SK-N-MC (cell line): ENCODE measurements at regions not wholly inside any gene's neighbourhood (a gene's known extent, or its start where the extent isn't known, plus 50 kb on each side); places are given as distances from the start of the nearest gene placed in this dataset.

ENCODE experiments used
- DNase-seq: peaks from one replicate; pipeline ENCODE4 v3.0.0-alpha.2; 2011; ENCODE audit warnings: low read depth, low spot score
- H3K27ac ChIP-seq: fragments of 200-600 bp; sonication (generic); 2 replicates; pipeline ENCODE4 v1.5.1; 2016; ENCODE audit warnings: mixed run types
- H3K36me3 ChIP-seq: fragments of 200-600 bp; sonication (generic); 2 replicates; pipeline ENCODE4 v1.6.1; 2017; ENCODE audit warnings: antibody characterized with exemption, low read length, mixed read lengths; ENCODE audit not compliant: insufficient read depth
- H3K4me3 ChIP-seq: fragments of 200-600 bp; sonication (generic); 2 replicates; pipeline ENCODE4 v1.5.1; 2016
- H3K9ac ChIP-seq: fragments of 200-600 bp; sonication (generic); 2 replicates; pipeline ENCODE4 v1.8.0; 2017; ENCODE audit warnings: mixed run types, mixed read lengths; ENCODE audit not compliant: insufficient read length
- H3K9me3 ChIP-seq: fragments of 200-600 bp; sonication (generic); 2 replicates; pipeline ENCODE4 v1.6.1; 2017; ENCODE audit warnings: low read depth, mild to moderate bottlenecking, antibody characterized with exemption, low read length, moderate library complexity, mixed read lengths
- EZH2 ChIP-seq: fragments of 200-600 bp; sonication (generic); IDR thresholded peaks from one replicate; pipeline ENCODE4 v1.6.1; 2017; ENCODE audit warnings: antibody characterized with exemption
- FOXP2 ChIP-seq: optimal IDR thresholded peaks from 2 replicates; pipeline ENCODE3; 2011; ENCODE audit warnings: mild to moderate bottlenecking, moderate library complexity; ENCODE audit not compliant: insufficient read depth; ENCODE audit errors: extremely low read length, control extremely low read depth
- POLR2AphosphoS5 ChIP-seq: IDR thresholded peaks from 2 replicates; pipeline ENCODE4 v1.6.1; 2012; ENCODE audit warnings: mild to moderate bottlenecking, low read depth, low read length, borderline replicate concordance

DNA sequence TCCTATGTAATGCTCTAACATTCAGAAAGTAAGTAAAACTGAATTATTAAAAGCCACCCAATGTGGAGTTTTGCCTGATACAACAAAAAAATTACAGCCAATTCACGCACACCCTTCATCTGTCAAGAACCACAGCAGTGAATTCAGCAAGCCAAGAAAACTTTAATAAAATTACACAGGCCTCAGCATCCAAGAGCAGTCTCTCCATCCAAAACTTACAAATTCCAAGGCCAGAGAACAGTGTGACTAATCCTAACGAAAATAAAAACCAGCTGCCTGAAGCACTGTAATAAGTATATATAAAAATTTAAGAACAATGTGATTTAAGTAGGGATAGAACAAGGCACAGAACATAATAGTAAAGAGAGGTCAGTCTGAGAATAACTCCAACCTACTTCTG, 54.2 kb downstream of the SIX6 start:
- TF ChIP-seq FOXP2 (no peak), POLR2AphosphoS5 (no peak), EZH2 (no peak)
- Histone ChIP-seq H3K27ac (no peak overlapping the region; the same call in 1 of the 2 replicates), H3K36me3 (no peaks in the 10 kb centered on the region), H3K9ac (no peak overlapping the region), H3K4me3 (no peak overlapping the region), H3K9me3 (no peaks in the 10 kb centered on the region)
- no peak for DNase-seq

DNA sequence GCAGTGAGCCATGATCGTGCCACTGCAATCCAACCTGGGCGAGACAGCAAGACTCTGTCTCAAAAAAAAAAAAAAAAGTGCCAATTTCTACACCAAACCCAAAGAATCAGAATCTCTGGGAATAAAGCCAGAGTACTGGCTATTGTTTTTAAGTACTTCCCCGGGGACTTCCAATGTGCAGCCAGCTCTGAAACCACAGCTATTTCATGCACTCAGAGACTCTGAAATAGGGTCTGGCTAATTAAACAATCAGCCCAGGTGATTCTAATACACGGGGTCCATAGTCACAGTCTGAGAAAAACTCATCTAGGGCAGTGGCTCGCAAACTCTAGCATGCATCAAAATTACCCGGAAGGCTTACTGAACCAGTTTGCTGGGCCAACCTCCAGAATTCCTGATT, 56.3 kb downstream of the SIX6 start:
- Histone ChIP-seq H3K36me3 (no peaks in the 10 kb centered on the region), H3K27ac (no peak overlapping the region), H3K4me3 (no peak overlapping the region), H3K9me3 (no peaks in the 10 kb centered on the region), H3K9ac (no peak overlapping the region)
- no peak for TF ChIP-seq FOXP2
- no peak for TF ChIP-seq POLR2AphosphoS5
- no peak for TF ChIP-seq EZH2
- no peak for DNase-seq

DNA sequence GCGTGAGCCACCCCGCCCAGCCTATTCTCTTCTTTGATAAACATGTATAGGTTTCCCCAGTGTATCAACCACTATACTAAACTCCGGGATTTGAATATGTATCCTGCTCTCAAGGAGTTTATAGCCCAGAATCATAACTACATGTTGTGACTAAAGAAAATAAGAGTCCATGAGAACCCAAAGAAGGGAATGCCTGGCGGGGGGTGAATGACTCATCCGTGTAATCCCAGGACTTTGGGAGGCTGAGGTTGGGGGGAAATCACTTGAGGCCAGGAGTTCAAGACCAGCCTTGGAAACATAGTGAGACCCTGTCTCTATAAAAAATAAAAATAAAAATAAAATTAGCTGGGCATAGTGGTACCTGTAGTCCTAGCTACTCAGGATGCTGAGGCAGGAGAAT, 57.2 kb downstream of the SIX6 start:
- TF ChIP-seq POLR2AphosphoS5, result no peak
- TF ChIP-seq FOXP2, result no peak
- TF ChIP-seq EZH2, result no peak
- Histone ChIP-seq H3K27ac (no peak overlapping the region), H3K9ac (no peak overlapping the region), H3K36me3 (no peaks in the 10 kb centered on the region), H3K9me3 (no peaks in the 10 kb centered on the region), H3K4me3 (no peak overlapping the region)
- DNase-seq, result no peak

DNA sequence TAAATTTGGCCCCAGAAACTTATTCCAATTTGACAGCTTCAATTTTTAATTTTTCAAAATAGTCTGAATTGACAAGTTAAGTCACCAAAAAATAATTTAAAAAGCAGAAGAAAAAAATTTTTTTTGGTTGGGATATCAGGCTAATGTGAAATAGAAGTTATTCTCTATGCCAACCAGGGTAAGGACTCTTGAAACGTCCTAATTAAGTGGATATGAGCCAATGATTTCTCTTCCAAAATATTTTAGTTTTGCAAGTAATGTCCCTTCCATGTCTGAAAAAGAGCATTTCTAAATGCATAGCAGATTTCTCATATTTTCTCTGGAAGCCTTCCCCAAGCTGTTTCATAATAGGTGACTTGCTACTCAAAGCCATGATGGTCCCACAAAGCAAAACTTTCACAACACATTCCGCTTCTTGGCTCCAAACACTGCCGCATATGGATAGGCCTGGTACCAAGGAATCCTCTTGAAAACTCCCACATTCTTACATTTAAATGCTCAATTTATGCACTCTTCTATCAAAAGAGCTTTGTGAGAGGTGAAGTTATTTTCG, 65.1 kb downstream of the SIX6 start:
- Histone ChIP-seq H3K4me3 (no peak overlapping the region), H3K27ac (no peak overlapping the region)
- TF ChIP-seq EZH2 (no peak), FOXP2 (no peak), POLR2AphosphoS5 (no peak)

DNA sequence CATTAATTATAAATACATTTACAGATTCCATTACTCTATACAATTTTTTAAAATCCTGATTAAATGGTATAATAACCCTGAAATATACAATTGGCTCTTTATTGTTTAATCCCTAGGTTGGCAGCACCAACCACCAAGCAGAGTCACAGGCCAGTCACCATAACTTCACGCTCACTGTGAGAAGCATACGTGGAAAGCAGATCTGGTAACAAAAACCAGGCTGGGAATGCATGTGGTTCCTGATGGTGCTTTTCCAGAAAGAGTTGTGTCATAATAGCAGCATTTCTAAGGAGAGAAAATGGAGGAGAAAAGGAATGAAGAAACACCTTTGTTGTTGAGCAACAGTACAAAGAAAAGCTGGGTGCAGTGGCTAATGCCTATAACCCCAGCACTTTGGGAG, 66.1 kb downstream of the SIX6 start:
- no peak overlapping the region for H3K27ac ChIP-seq

More for the DNA sequence above, 65.1 kb downstream of the SIX6 start:
- no peaks in the 10 kb centered on the region for H3K36me3 ChIP-seq
- H3K9ac ChIP-seq, result no peak overlapping the region
- DNase-seq, result no peak
- H3K9me3 ChIP-seq, result no peaks in the 10 kb centered on the region

DNA sequence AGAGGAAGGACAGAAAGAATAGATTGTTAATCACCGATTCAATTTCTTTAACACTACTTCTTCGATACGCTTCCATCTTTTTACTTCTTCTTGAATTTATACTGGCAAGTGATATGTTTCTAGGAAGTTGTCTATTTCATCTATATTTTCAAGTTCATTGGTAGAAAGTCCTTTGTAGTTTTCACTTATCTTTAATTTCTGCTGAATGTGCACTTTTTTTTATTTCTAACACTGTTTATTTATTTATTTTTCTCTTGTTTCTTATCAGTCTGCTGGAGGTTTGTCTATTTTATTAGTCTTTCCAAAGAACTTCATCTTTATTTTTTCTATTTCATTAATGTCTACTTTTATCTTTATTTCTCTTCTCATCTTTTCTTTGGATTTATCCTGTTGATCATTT, 63.6 kb downstream of the SIX1 start:
- no peak for DNase-seq
- no peak overlapping the region for H3K27ac ChIP-seq
- no peaks in the 10 kb centered on the region for H3K9me3 ChIP-seq
- H3K36me3 ChIP-seq, result no peaks in the 10 kb centered on the region
- no peak overlapping the region for H3K9ac ChIP-seq
- no peak for TF ChIP-seq POLR2AphosphoS5
- no peak for TF ChIP-seq EZH2
- no peak for TF ChIP-seq FOXP2
- no peak overlapping the region for H3K4me3 ChIP-seq

More for the DNA sequence above, 66.1 kb downstream of the SIX6 start:
- TF ChIP-seq FOXP2 (no peak), POLR2AphosphoS5 (no peak), EZH2 (no peak)
- no peaks in the 10 kb centered on the region for H3K9me3 ChIP-seq
- no peaks in the 10 kb centered on the region for H3K36me3 ChIP-seq
- H3K4me3 ChIP-seq, result no peak overlapping the region
- DNase-seq, result no peak
- H3K9ac ChIP-seq, result no peak overlapping the region

DNA sequence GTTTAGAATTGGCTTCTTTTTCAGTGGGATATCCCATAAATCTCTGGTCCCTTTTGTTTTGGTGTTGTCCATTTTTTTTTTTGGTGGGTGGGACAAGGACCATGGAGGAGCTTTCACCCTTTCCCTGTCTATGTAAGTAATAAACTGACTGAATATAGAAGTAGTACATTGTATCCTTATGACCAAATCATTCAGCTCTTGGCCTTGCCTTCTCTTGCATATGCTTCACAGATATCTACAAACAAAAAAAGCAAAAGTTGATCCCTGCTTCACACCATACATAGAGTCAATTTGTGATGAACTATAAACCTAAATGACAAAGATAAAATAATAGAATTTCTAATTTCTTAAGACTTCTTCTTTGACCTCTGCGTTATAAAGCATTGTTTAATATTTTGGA, 59.8 kb downstream of the SIX1 start:
- H3K9me3 ChIP-seq, result no peaks in the 10 kb centered on the region
- no peak overlapping the region for H3K4me3 ChIP-seq
- DNase-seq, result no peak
- no peak for TF ChIP-seq FOXP2
- no peak for TF ChIP-seq EZH2
- no peak for TF ChIP-seq POLR2AphosphoS5
- H3K36me3 ChIP-seq, result no peaks in the 10 kb centered on the region
- H3K27ac ChIP-seq, result no peak overlapping the region
- no peak overlapping the region for H3K9ac ChIP-seq

DNA sequence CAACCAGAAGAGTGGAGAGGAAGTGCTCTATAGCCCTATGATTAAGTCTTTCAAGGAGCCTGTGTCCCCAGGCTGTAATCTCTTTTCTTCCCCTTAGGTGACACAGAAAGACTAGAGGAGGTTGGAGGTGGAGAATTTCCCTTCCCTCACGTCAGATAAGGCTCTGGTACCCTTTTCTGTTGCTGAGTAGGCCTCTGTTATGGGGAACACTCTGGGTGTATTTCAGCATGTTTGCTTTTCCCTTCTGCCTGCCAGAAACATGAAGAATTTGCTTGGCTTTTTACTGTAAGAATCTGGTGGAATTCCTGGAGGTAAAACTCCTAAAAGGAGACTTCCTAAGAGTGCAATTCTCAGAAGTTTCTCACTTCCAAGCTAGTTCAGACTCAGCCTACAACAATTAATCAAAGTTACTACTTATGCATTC, 58.3 kb downstream of the SIX1 start:
- no peak for TF ChIP-seq POLR2AphosphoS5
- no peak for TF ChIP-seq EZH2
- TF ChIP-seq FOXP2, result no peak
- DNase-seq, result no peak
- Histone ChIP-seq H3K27ac (peak overlapping the region; percentile 32), H3K4me3 (no peak overlapping the region), H3K9ac (no peak overlapping the region), H3K36me3 (no peaks in the 10 kb centered on the region), H3K9me3 (no peaks in the 10 kb centered on the region)
